Ramos (cell line): ENCODE measurements at regions not wholly inside any gene's neighbourhood (a gene's known extent, or its start where the extent isn't known, plus 50 kb on each side); places are given as distances from the start of the nearest gene placed in this dataset.
"Not testable (repeated sequence)": the region's sequence is repeated elsewhere in the genome, so short reads cannot be mapped to it uniquely, and the experiment has no call there.

Source experiments
- in situ Hi-C: fragments of 300-500 bp; cut with MboI; formaldehyde crosslinking; loops from one replicate; pipeline ENCODE4 v1.14.3; 2022; ENCODE audit warnings: low sequenced_read_pairs; ENCODE audit not compliant: unreplicated experiment

GRCh38 chr11:25602149-25602548, 729.8 kb upstream of the ANO3 start:
- in situ Hi-C loops, result no loop called here

GRCh38 chr11:25602959-25603358, 729.0 kb upstream of the ANO3 start:
- in situ Hi-C loops, result no loop called here

DNA sequence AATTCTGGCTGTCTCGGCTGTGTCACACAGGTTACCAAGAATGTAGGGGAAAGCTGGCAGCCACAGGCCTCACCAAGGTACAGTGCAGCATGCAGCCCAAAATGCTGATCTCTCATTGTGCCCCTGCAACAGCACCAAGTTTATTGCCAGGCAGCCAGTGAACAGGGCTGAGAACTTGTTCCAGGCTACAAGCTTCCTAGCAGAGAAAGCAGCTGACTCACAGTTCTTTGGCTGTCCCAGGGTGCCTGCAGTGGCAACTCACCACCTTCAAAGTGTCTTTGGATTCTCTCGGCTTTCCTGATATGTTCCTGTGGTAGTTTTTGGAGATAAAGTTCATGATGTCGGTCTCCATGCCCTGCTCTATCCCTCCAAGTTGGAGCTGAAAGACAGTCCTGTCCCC, 719.1 kb upstream of the ANO3 start:
- in situ Hi-C loops, result no loop called here

DNA sequence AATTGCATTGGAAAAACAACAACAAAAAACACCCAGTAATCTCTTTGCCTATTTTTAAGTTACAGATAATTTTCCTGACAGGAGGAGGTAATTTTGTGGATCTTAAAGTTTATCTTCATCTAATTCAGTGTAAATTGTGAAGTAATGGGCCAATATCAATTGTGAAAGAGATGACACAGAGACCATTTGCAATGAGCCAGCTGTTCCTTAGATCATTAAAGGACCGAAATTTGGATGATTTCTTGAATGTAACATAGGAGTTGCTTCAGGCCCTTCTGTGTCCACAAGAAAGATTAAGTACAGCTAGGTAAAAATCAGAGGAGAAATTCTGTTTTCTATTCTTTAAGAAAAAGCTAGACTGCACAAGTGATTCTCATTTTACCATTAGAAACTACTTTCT, 718.5 kb upstream of the ANO3 start:
- in situ Hi-C loops, result no loop called here

DNA sequence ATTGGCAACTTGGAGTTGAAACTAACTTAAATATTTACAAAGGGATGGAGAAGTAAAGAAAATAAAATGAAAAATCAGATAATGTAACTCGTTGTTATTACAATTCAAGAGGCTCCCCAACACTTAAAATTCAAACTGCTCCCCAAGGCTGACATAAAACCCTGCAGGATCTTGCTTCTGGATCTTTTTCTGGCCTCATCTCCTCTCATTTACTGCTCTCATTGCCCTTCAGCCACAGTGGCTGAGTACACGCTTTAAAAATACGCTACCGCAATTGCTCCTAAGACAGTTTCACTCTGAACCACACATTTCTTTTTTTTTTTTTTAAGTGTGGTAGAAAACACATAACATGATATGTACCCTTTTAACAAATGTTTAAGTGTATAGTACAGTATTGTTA, 718.1 kb upstream of the ANO3 start:
- in situ Hi-C loops, result no loop called here

DNA sequence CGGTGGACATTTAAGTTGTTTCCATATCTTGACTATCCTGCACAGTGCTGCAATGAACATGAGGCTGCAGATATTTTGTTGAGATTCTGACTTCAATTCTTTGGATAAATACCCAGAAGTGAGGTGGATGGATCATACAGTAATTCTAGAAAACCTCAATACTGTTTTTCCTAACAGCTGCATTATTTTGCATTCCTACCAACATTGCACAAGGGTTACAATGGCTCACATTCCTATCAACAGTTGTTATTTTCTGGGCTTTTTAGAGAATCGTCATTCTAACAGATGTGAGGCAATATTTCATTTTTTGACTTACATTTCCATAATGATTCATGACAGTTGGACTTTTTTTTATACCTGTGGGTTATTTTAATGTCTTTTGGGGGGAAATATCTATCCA, 716.9 kb upstream of the ANO3 start:
- in situ Hi-C loops, result no loop called here

DNA sequence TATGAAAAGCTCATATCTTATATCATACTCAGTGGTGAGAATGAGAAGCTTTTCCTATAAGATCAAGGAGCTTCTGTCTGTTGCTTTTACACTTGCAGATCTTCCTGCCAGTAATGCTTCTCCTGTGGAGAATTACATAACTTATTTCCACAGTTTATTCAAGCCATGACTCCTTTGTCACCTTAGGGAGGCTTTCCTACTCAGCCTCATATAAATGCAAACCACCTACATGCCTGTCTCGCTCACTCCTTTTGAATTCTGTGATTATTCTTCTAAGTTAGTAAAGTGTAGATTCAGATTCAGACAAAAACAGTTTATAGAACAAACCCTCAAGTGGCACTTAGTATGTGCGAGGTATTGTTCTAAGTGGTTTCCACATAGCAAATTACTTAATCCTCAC, 716.1 kb upstream of the ANO3 start:
- in situ Hi-C loops, result no loop called here

DNA sequence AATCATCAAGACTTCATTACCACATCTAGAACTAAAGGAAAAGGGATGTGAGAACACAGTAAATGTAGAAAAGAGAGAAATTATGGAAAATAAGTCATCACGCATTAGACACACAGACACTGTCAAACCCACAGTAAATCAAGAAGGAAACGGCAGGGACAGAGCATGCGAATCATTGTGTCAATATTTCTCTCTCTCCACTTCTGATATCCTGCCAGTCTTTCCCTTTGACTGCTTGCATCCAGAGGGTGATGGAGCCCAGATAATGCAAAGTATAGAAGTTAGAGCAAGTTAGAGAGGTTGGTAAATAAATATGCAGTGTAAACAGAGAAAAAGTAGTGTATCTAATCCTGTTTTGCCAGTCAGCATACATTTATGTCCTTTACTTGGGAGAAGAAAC, 706.8 kb upstream of the ANO3 start:
- in situ Hi-C loops, result no loop called here

- in situ Hi-C loops, result no loop called here
Observed at GRCh38 chr11:25628030-25628429, 703.9 kb upstream of the ANO3 start.

- in situ Hi-C loops, result no loop called here
Observed at GRCh38 chr11:25633230-25633629, 698.7 kb upstream of the ANO3 start.

DNA sequence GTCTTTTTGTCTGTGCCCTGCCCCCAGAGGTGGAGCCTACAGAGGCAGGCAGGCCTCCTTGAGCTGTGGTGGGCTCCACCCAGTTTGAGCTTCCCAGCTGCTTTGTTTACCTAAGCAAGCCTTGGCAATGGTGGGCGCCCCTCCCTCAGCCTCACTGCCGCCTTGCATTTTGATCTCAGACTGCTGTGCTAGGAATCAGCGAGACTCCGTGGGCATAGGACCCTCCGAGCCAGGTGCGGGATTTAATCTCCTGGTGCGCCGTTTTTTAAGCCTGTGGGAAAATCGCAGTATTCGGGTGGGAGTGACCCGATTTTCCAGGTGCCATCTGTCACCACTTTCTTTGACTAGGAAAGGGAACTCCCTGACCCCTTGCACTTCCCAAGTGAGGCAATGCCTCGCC, 682.7 kb upstream of the ANO3 start:
- in situ Hi-C loops, result not testable (repeated sequence)

GRCh38 chr11:25650319-25650718, 681.6 kb upstream of the ANO3 start:
- in situ Hi-C loops, result no loop called here

GRCh38 chr11:25655636-25656035, 676.3 kb upstream of the ANO3 start:
- in situ Hi-C loops, result no loop called here

GRCh38 chr11:25658916-25659315, 673.0 kb upstream of the ANO3 start:
- in situ Hi-C loops, result no loop called here

DNA sequence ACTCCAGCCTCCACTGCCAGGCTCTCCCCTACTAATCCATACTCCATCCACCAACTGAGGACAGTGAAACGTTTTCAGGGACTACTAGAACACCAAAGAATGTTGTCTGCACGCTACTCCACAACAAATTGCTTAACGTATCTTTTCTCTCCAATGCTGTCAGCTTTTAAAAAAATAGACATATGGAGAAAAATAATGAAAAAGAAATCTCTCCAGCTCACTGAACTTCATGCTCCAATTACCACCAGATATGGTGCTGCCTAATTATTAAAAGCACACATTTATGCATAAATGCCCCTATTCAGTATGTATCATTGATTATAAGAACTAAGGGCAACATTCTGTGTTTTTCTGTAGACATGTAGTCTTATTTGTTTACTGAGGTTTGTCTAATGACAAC, 672.2 kb upstream of the ANO3 start:
- in situ Hi-C loops, result no loop called here

- in situ Hi-C loops, result no loop called here
Observed at GRCh38 chr11:25667871-25668270, 664.1 kb upstream of the ANO3 start.

DNA sequence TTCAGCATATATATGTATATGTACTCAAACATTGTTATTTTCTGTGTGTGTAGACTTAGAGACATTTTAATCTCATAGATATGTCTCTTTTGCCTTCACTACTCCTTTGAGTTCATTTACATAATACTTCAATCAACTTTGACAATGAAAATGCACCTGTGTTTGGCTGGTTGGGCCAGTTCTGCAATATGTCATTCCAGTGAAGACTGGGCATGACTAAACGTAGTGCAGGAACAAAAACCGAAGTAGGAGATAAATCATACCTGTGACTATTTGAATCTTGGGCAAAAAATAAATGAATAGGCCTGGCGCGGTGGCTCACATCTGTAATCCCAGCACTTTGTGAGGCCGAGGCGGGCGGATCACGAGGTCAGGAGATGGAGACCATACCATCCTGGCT, 640.0 kb upstream of the ANO3 start:
- in situ Hi-C loops, result no loop called here

GRCh38 chr11:25702417-25702816, 629.5 kb upstream of the ANO3 start:
- in situ Hi-C loops, result no loop called here

DNA sequence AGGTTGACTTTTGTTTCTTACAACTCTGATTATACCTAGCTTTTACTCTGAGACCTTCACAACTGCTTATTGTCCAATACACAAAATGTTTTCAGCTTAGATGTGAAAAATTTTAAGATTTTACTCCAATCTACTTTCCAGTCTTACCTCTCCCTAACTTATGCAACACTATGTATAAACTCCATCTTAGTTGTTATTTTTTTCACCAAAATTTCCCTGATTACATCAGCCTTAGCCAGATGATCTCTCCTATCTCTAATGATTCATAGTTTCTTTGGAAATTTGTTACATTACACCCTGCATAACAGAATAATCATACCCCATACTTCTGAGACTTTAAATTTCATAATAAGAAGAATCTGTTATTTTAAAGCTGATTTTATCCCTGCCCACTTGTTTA, 621.0 kb upstream of the ANO3 start:
- in situ Hi-C loops, result no loop called here

DNA sequence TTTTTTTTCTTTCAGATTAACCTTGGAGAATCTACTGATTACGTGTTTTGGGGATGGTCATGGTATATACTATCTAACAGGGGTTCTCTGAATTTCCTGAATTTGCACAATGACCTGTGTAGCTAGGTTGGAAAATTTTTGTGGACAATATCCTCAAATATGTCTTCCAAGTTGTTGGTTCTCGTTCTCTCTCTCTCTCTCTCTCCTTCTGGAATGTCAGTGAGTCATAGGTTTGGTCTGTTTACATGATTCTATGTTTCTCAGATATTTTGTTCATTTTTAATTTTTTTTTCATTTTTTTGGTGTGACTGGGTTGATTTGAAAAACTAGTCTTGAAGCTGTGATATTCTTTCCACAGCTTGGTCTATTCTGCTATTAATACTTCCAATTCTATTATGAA, 604.0 kb upstream of the ANO3 start:
- in situ Hi-C loops, result no loop called here

- in situ Hi-C loops, result no loop called here
Observed at GRCh38 chr11:25730230-25730629, 601.7 kb upstream of the ANO3 start.

DNA sequence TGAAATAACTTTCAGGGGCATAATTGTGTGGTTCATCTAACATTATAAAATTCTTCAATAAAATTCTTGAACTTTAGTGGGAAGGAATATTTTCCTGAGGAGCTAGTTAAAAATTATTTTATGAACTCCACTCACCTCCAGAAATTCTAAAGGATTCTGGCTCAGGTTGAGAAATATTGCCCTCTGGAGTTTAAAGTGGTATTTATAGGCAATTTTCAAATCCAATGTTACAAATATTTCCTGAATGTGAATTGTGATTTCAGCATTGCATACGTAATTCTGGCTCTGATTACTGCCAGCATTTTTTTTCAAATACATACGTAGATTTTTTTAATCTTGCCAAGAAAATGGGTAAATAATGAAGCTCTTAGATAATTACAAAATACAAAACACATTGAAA, 598.2 kb upstream of the ANO3 start:
- in situ Hi-C loops, result no loop called here

DNA sequence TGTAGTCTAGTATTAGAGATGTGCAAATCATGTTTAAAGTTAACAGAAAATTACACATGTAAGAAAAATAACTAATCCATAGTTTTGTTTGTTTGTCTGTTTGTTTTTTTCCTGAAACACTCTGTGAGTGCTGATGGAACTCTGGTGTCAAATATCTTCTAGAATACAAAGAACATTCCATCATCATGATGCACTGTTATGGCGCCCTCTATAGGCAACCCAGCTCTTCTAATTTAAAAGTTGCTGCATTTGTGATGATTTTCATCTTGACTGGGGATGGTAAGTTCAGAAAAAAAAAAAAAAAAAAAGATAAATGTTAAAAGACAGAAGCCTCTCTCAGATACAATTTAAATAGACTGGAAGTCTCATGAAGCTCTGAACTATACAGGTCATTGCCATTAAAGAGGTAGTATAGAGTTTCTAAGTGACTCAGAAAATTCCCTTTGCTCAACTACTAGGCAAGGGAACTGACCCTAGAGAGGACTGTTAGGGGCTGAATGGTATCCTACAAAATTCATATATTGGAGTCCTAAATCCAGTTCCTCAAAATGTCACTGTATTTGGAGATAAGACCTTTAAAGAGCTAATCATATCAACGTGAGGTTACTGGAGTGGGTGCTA, 597.2 kb upstream of the ANO3 start:
- in situ Hi-C loops, result no loop called here
